ENCODE measurements at regions not wholly inside any gene's neighbourhood (a gene's known extent, or its start where the extent isn't known, plus 50 kb on each side); places are given as distances from the start of the nearest gene placed in this dataset.

GRCh38 chr4:79182209-79182608 is 143.7 kb downstream of the NAA11 start:
- 33 to 39% methylated on average over 3 of the region's 3 CpGs for WGBS, 2 donors
- H3K27me3 ChIP-seq: no peaks in the 10 kb centered on the region
- no peaks in the 10 kb centered on the region for H3K36me3 ChIP-seq (replicated peaks in 1 of 2; ENCODE audit: insufficient read depth in 1 of 2, low read depth in 2 of 2)
- ATAC-seq: no peak
- no peak overlapping the region for H3K4me3 ChIP-seq
- no peaks in the 10 kb centered on the region for H3K9me3 ChIP-seq
- no peak overlapping the region for H3K27ac ChIP-seq
- intact Hi-C loops (cut with DNase I): no loop called here
- TF ChIP-seq, protein P1, sequence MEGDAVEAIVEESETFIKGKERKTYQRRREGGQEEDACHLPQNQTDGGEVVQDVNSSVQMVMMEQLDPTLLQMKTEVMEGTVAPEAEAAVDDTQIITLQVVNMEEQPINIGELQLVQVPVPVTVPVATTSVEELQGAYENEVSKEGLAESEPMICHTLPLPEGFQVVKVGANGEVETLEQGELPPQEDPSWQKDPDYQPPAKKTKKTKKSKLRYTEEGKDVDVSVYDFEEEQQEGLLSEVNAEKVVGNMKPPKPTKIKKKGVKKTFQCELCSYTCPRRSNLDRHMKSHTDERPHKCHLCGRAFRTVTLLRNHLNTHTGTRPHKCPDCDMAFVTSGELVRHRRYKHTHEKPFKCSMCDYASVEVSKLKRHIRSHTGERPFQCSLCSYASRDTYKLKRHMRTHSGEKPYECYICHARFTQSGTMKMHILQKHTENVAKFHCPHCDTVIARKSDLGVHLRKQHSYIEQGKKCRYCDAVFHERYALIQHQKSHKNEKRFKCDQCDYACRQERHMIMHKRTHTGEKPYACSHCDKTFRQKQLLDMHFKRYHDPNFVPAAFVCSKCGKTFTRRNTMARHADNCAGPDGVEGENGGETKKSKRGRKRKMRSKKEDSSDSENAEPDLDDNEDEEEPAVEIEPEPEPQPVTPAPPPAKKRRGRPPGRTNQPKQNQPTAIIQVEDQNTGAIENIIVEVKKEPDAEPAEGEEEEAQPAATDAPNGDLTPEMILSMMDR (IDR thresholded peaks at IDR 0.05): no peak
- TF ChIP-seq POLR2A (IDR thresholded peaks at IDR 0.05): no peak
- no peaks in the 10 kb centered on the region for H3K4me1 ChIP-seq
- DNase-seq: no peak

- no peak for DNase-seq
- no peak for ATAC-seq
- no peak overlapping the region for H3K4me3 ChIP-seq
- H3K9me3 ChIP-seq: no peaks in the 10 kb centered on the region
- no peaks in the 10 kb centered on the region for H3K36me3 ChIP-seq (replicated peaks in 1 of 2; ENCODE audit: insufficient read depth in 1 of 2, low read depth in 2 of 2)
- TF ChIP-seq, protein P1 (IDR thresholded peaks at IDR 0.05): no peak
- no peak for TF ChIP-seq POLR2A (IDR thresholded peaks at IDR 0.05)
- no peaks in the 10 kb centered on the region for H3K27me3 ChIP-seq
- WGBS, 2 donors: 87 to 89% methylated on average over 7 of the region's 7 CpGs
- no peak overlapping the region for H3K27ac ChIP-seq
- no peaks in the 10 kb centered on the region for H3K4me1 ChIP-seq
- intact Hi-C loops (cut with DNase I): no loop called here
These were observed 144.7 kb downstream of the NAA11 start for GRCh38 chr4:79181190-79181589.

GRCh38 chr4:79178760-79179159 is 147.1 kb downstream of the NAA11 start:
- peak in 1 of 4 donors; percentile 11 for DNase-seq
- no peak for TF ChIP-seq POLR2A (IDR thresholded peaks at IDR 0.05)
- TF ChIP-seq, protein P1 (IDR thresholded peaks at IDR 0.05): no peak
- H3K27me3 ChIP-seq: no peaks in the 10 kb centered on the region
- no peaks in the 10 kb centered on the region for H3K9me3 ChIP-seq
- no peaks in the 10 kb centered on the region for H3K4me1 ChIP-seq
- H3K36me3 ChIP-seq (replicated peaks in 1 of 2; ENCODE audit: insufficient read depth in 1 of 2, low read depth in 2 of 2): no peaks in the 10 kb centered on the region
- no peak for ATAC-seq
- H3K27ac ChIP-seq: no peak overlapping the region
- no peak overlapping the region for H3K4me3 ChIP-seq
- intact Hi-C loops (cut with DNase I): no loop called here

GRCh38 chr4:79177388-79177787 is 148.5 kb downstream of the NAA11 start:
- intact Hi-C loops (cut with DNase I): no loop called here
- Histone ChIP-seq H3K27me3 (no peaks in the 10 kb centered on the region), H3K9me3 (no peaks in the 10 kb centered on the region), H3K4me1 (no peaks in the 10 kb centered on the region), H3K27ac (no peak overlapping the region), H3K4me3 (no peak overlapping the region), H3K36me3 (replicated peaks in 1 of 2; ENCODE audit: insufficient read depth in 1 of 2, low read depth in 2 of 2) (no peaks in the 10 kb centered on the region)
- ATAC-seq (no peak), DNase-seq (no peak)
- TF ChIP-seq, protein P1 (IDR thresholded peaks at IDR 0.05): no peak
- no peak for TF ChIP-seq POLR2A (IDR thresholded peaks at IDR 0.05)

- Histone ChIP-seq H3K4me1 (no peaks in the 10 kb centered on the region), H3K27me3 (no peaks in the 10 kb centered on the region), H3K9me3 (no peaks in the 10 kb centered on the region), H3K4me3 (no peak overlapping the region), H3K27ac (no peak overlapping the region), H3K36me3 (replicated peaks in 1 of 2; ENCODE audit: insufficient read depth in 1 of 2, low read depth in 2 of 2) (no peaks in the 10 kb centered on the region)
- intact Hi-C loops (cut with DNase I): no loop called here
- WGBS, 2 donors: 73 to 74% methylated on average over 4 of the region's 4 CpGs
- ATAC-seq: no peak
- TF ChIP-seq POLR2A (IDR thresholded peaks at IDR 0.05): no peak
- TF ChIP-seq, protein P1 (IDR thresholded peaks at IDR 0.05): no peak
- DNase-seq: no peak
These were observed 149.5 kb downstream of the NAA11 start for GRCh38 chr4:79176351-79176750.
